EL (cell line): ENCODE measurements at regions not wholly inside any gene's neighbourhood (a gene's known extent, or its start where the extent isn't known, plus 50 kb on each side); places are given as distances from the start of the nearest gene placed in this dataset.
"Not testable (repeated sequence)": the region's sequence is repeated elsewhere in the genome, so short reads cannot be mapped to it uniquely, and the experiment has no call there.

ENCODE experiments used
- DNase-seq: peaks from one replicate; pipeline ENCODE4 v3.0.0-alpha.2; 2016

DNA sequence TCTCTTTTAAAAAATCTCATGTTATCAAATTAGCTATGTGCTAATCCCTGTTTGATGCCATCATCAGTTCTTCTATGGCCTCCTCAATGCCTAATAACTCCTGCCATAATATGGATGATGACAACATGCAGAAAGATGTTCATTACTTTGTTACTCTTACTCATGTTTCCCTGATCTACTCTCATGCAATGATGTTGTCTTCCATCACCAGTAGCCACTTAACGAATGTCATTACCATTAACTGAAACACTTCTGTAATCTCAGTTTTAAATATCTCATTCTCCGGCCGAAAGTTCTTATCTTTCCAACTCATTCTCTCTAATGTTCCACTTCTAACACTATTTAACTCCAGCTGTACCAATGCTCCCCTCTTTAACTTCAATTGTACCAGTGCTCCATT lies 1187.7 kb downstream of the OTOL1 start:
- DNase-seq: no peak

- DNase-seq: no peak
These were observed 1202.7 kb downstream of the OTOL1 start for GRCh38 chr3:162699291-162699690.

- DNase-seq: no peak
These were observed 1204.6 kb downstream of the OTOL1 start for GRCh38 chr3:162701211-162701610.

DNA sequence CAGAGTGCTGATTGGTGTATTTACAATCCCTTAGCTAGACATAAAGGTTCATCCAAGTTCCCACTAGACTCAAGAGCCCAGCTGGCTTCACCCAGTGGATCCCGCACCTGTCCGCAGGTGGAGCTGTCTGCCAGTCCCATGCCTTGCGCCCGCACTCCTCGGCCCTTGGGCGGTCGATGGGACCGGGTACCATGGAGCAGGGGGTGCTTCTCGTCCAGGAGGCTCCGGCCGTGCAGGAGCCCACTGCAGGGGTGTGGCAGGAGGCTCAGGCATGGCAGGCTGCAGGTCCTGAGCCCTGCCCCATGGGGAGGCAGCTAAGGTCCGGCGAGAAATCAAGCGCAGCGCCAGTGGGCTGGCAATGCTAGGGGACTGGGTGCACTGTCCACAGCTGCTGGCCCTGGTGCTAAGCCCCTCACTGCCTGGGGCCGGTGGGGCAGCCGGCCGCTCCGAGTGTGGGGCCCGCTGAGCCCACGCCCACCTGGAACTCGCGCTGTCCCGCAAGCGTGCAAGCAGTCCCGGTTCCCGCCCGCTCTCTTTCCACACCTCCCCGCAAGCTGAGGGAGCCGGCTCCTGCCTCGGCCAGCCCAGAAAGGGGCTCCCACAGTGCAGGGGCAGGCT lies 1206.3 kb downstream of the OTOL1 start:
- DNase-seq: no peak

- DNase-seq: no peak
These were observed 1207.6 kb downstream of the OTOL1 start for GRCh38 chr3:162704238-162704637.

- no peak for DNase-seq
These were observed 1208.3 kb downstream of the OTOL1 start for GRCh38 chr3:162704799-162705385.

DNA sequence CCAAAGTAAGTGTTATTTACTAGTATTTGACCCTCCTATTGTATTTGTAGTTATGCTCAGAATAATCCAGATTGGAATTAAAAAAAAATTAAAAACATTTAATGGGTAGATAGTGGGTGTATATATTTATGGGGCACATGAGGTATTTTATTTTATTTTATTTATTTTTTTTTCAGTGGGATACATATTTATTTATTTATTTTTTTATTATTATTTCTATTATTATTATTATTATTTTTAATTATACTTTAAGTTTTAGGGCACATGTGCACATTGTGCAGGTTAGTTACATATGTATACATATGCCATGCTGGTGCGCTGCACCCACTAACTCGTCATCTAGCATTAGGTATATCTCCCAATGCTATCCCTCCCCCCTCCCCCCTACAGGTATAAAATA lies 1211.8 kb downstream of the OTOL1 start:
- DNase-seq: not testable (repeated sequence)

GRCh38 chr3:162708942-162709706 lies 1212.5 kb downstream of the OTOL1 start:
- DNase-seq: not testable (repeated sequence)

- DNase-seq: no peak
These were observed 1213.9 kb downstream of the OTOL1 start for GRCh38 chr3:162710332-162711112.

GRCh38 chr3:162717074-162717473 lies 1220.5 kb downstream of the OTOL1 start:
- not testable (repeated sequence) for DNase-seq

GRCh38 chr3:162718697-162719096 lies 1222.1 kb downstream of the OTOL1 start:
- no peak for DNase-seq

DNA sequence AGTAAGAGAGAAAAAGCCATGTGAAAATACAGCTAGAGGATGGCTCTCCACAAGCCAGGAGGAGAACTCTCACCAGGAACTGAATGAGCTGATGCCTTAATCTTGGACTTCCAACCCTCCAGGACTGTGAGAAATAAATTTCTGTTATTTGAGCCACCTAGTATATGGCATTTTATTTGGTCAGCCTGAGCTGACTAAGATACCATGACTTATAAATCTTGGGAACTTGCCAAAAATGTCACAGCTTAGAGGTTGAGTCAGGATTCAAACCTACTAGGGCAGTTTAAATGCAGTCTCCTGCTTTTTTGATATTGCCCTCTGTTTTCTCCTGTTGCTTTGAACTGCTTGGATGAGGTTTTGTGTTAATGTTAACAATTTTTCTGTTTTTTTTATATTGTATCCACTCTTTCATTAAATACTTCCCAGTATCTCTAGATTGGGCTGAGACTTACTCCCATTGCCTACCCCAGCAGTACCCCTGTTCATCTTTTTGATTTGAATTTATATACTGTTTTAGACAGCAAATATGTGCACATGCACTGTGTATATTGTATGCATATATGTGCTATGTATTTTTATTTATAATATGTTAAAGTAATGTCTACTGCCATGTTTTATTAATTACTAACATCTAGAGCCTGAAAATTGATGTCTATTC lies 1223.2 kb downstream of the OTOL1 start:
- peak; percentile 92 for DNase-seq

- no peak for DNase-seq
These were observed 1225.1 kb downstream of the OTOL1 start for GRCh38 chr3:162721736-162722135.

GRCh38 chr3:162722337-162722736 lies 1225.7 kb downstream of the OTOL1 start:
- no peak for DNase-seq

GRCh38 chr3:162722796-162723195 lies 1226.2 kb downstream of the OTOL1 start:
- DNase-seq: not testable (repeated sequence)

DNA sequence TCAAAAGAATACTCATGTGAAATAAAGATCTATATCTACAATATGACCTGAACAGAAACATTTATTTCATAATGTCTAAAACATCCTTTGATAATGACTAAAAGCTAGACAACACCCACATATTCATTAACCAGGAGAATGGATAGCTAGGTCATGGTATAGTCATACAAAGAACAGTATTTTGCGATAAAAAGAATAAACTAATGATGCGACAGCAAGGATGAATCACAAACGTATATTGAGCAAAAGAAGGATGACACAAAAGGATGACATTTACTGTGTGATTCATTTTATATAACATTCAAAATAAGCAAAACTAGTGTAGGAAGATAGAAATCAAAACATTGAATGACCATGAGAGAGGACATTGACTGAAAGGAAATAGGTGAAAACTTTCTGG lies 1233.1 kb downstream of the OTOL1 start:
- DNase-seq: peak; percentile 37

- DNase-seq: not testable (repeated sequence)
These were observed 1235.4 kb downstream of the OTOL1 start for GRCh38 chr3:162731961-162732360.

DNA sequence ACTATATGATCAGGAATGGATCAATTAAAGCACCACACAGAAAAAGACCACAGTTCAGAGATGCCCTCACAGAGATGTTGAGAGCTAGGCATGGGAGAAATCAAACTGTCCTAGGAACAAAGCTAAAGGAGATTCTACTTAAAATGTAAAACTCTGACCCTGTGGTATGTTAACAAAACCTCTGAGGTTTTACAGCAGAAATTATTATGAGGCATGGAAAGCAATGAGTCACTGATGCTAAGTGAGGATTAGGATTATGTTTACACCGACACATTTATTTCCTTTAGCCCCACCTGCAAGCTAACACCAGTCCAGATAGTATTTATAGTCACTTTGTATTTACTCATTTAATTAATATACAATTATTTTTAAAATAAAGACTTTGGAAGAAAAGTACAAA lies 1242.2 kb downstream of the OTOL1 start:
- peak; percentile 28 for DNase-seq

- no peak for DNase-seq
These were observed 1244.5 kb downstream of the OTOL1 start for GRCh38 chr3:162740941-162741596.

GRCh38 chr3:162742159-162742717 lies 1245.6 kb downstream of the OTOL1 start:
- DNase-seq: no peak

- DNase-seq: no peak
These were observed 1246.5 kb downstream of the OTOL1 start for GRCh38 chr3:162743091-162743490.

GRCh38 chr3:162760789-162761188 lies 1264.2 kb downstream of the OTOL1 start:
- DNase-seq: no peak
